T-helper 2 cell treated with Interferon-gamma antibody and Interleukin-4, amounts not matched to agents 100 ng/mL and 5 ng/mL, for 36 hours (primary cell): ENCODE measurements at regions not wholly inside any gene's neighbourhood (a gene's known extent, or its start where the extent isn't known, plus 50 kb on each side); places are given as distances from the start of the nearest gene placed in this dataset.
"Not testable (repeated sequence)": the region's sequence is repeated elsewhere in the genome, so short reads cannot be mapped to it uniquely, and the experiment has no call there.

Source experiments
- intact Hi-C: fragments of 100-400 bp; cut with micrococcal nuclease; formaldehyde crosslinking; loops from one replicate; pipeline ENCODE4 v1.15.1; 2023

- intact Hi-C loops = no loop called here
These were observed 846.7 kb upstream of the COBL start for GRCh38 chr7:52163311-52163710.

GRCh38 chr7:52161483-52161882 lies 844.9 kb upstream of the COBL start:
- intact Hi-C loops = no loop called here

GRCh38 chr7:52159421-52159820 lies 842.8 kb upstream of the COBL start:
- intact Hi-C loops = not testable (repeated sequence)

- intact Hi-C loops = no loop called here
These were observed 837.8 kb upstream of the COBL start for GRCh38 chr7:52154382-52154781.

- intact Hi-C loops = no loop called here
These were observed 835.0 kb upstream of the COBL start for GRCh38 chr7:52151559-52151958.

GRCh38 chr7:52150952-52151351 lies 834.3 kb upstream of the COBL start:
- intact Hi-C loops = no loop called here

GRCh38 chr7:52146871-52147634 lies 830.4 kb upstream of the COBL start:
- intact Hi-C loops = no loop called here

- intact Hi-C loops = no loop called here
These were observed 826.6 kb upstream of the COBL start for GRCh38 chr7:52143219-52143618.

GRCh38 chr7:52140851-52141250 lies 824.2 kb upstream of the COBL start:
- intact Hi-C loops = no loop called here

GRCh38 chr7:52135403-52135802 lies 818.8 kb upstream of the COBL start:
- intact Hi-C loops = no loop called here

- intact Hi-C loops = no loop called here
These were observed 812.7 kb upstream of the COBL start for GRCh38 chr7:52129278-52129677.

- intact Hi-C loops = no loop called here
These were observed 804.3 kb upstream of the COBL start for GRCh38 chr7:52120912-52121311.

GRCh38 chr7:52119537-52119936 lies 802.9 kb upstream of the COBL start:
- intact Hi-C loops = no loop called here

- intact Hi-C loops = no loop called here
These were observed 797.9 kb upstream of the COBL start for GRCh38 chr7:52114509-52114908.

GRCh38 chr7:52114056-52114455 lies 797.4 kb upstream of the COBL start:
- intact Hi-C loops = no loop called here

- intact Hi-C loops = no loop called here
These were observed 790.7 kb upstream of the COBL start for GRCh38 chr7:52107355-52107754.

- intact Hi-C loops = no loop called here
These were observed 779.3 kb upstream of the COBL start for GRCh38 chr7:52095861-52096260.

- intact Hi-C loops = no loop called here
These were observed 775.4 kb upstream of the COBL start for GRCh38 chr7:52091996-52092395.

- intact Hi-C loops = no loop called here
These were observed 774.5 kb upstream of the COBL start for GRCh38 chr7:52091101-52091500.

GRCh38 chr7:52088008-52088901 lies 771.6 kb upstream of the COBL start:
- intact Hi-C loops = no loop called here

- intact Hi-C loops = no loop called here
These were observed 769.0 kb upstream of the COBL start for GRCh38 chr7:52085610-52086009.

- intact Hi-C loops = no loop called here
These were observed 763.9 kb upstream of the COBL start for GRCh38 chr7:52080493-52080892.

- intact Hi-C loops = no loop called here
These were observed 763.1 kb upstream of the COBL start for GRCh38 chr7:52079726-52080125.
